H9 (cell line): ENCODE measurements at regions not wholly inside any gene's neighbourhood (a gene's known extent, or its start where the extent isn't known, plus 50 kb on each side); places are given as distances from the start of the nearest gene placed in this dataset.

Experiments used
- DNase-seq: peaks from one replicate; pipeline ENCODE4 v3.0.0-alpha.2; 2017
- H2AFZ ChIP-seq: one replicate; pipeline ENCODE4 v1.6.1; 2013; ENCODE audit warnings: mild to moderate bottlenecking, low read length, control low read depth, moderate library complexity
- H2AK5ac ChIP-seq: 2 replicates; pipeline ENCODE4 v1.6.1; 2013; ENCODE audit warnings: low read length, control low read depth, mixed read lengths; ENCODE audit not compliant: insufficient read length
- H2BK120ac ChIP-seq: one replicate; pipeline ENCODE4 v1.6.1; 2013; ENCODE audit warnings: low read depth, mild to moderate bottlenecking, low read length, control low read depth, inconsistent platforms; ENCODE audit not compliant: poor library complexity, severe bottlenecking
- H2BK12ac ChIP-seq: 2 replicates; pipeline ENCODE4 v1.6.1; 2013; ENCODE audit warnings: low read length, control low read depth, mixed read lengths, low read depth; ENCODE audit not compliant: insufficient read length
- H2BK15ac ChIP-seq: 2 replicates; pipeline ENCODE4 v1.6.1; 2013; ENCODE audit warnings: low read depth, low read length, control low read depth
- H2BK20ac ChIP-seq: one replicate; pipeline ENCODE4 v1.6.1; 2013; ENCODE audit warnings: low read depth, mild to moderate bottlenecking, low read length, control low read depth, inconsistent platforms; ENCODE audit not compliant: poor library complexity, severe bottlenecking
- H2BK5ac ChIP-seq: 2 replicates; pipeline ENCODE4 v1.6.1; 2013; ENCODE audit warnings: low read length, control low read depth, mixed read lengths; ENCODE audit not compliant: insufficient read length
- H3K14ac ChIP-seq: 2 replicates; pipeline ENCODE4 v1.6.1; 2013; ENCODE audit warnings: low read length, control low read depth; ENCODE audit not compliant: insufficient read depth
- H3K18ac ChIP-seq: 2 replicates; pipeline ENCODE4 v1.6.1; 2013; ENCODE audit warnings: low read depth, mild to moderate bottlenecking, mixed read lengths, low read length, control low read depth; ENCODE audit not compliant: insufficient read length
- H3K23ac ChIP-seq: 2 replicates; pipeline ENCODE4 v1.6.1; 2013; ENCODE audit warnings: low read length, control low read depth, mixed read lengths, low read depth; ENCODE audit not compliant: insufficient read length
- H3K23me2 ChIP-seq: 2 replicates; pipeline ENCODE4 v1.6.1; 2013; ENCODE audit warnings: low read depth, mild to moderate bottlenecking, mixed read lengths, low read length, control low read depth; ENCODE audit not compliant: insufficient read length, poor library complexity, severe bottlenecking
- H3K27ac ChIP-seq: 2 replicates; pipeline ENCODE4 v1.5.1; 2013; ENCODE audit warnings: low read length, control low read depth, mixed read lengths, low read depth; ENCODE audit not compliant: insufficient read length
- H3K27me3 ChIP-seq: 2 replicates; pipeline ENCODE4 v1.6.1; 2013; ENCODE audit warnings: low read length, control low read depth, inconsistent platforms; ENCODE audit not compliant: insufficient read depth
- H3K4ac ChIP-seq: 2 replicates; pipeline ENCODE4 v1.6.1; 2013; ENCODE audit warnings: low read depth, mild to moderate bottlenecking, control low read depth, inconsistent platforms, low read length, moderate library complexity
- H3K4me1 ChIP-seq: 2 replicates; pipeline ENCODE4 v1.6.1; 2013; ENCODE audit warnings: low read length, control low read depth, inconsistent platforms; ENCODE audit not compliant: insufficient read depth
- H3K4me2 ChIP-seq: 2 replicates; pipeline ENCODE4 v1.6.1; 2013; ENCODE audit warnings: low read length, control low read depth, mixed read lengths; ENCODE audit not compliant: insufficient read length, insufficient read depth
- H3K56ac ChIP-seq: 2 replicates; pipeline ENCODE4 v1.6.1; 2013; ENCODE audit warnings: low read depth, mild to moderate bottlenecking, mixed read lengths, low read length, control low read depth; ENCODE audit not compliant: insufficient read length
- H3K79me1 ChIP-seq: 2 replicates; pipeline ENCODE4 v1.6.1; 2013; ENCODE audit warnings: low read depth, mild to moderate bottlenecking, moderate library complexity, low read length, control low read depth, inconsistent platforms; ENCODE audit not compliant: insufficient read depth, poor library complexity, severe bottlenecking
- H3K79me2 ChIP-seq: 2 replicates; pipeline ENCODE4 v1.6.1; 2013; ENCODE audit warnings: low read length, control low read depth, inconsistent platforms; ENCODE audit not compliant: insufficient read depth
- H3K9ac ChIP-seq: 2 replicates; pipeline ENCODE4 v1.6.1; 2013; ENCODE audit warnings: low read length, control low read depth, mixed read lengths; ENCODE audit not compliant: insufficient read length; ENCODE audit errors: extremely low read depth
- H3K9me3 ChIP-seq: one replicate; pipeline ENCODE4 v1.6.1; 2013; ENCODE audit warnings: low read depth, low read length, inconsistent platforms; ENCODE audit not compliant: control insufficient read depth
- H3T11ph ChIP-seq: one replicate; pipeline ENCODE4 v1.6.1; 2013; ENCODE audit warnings: mild to moderate bottlenecking, low read length, control low read depth, inconsistent platforms
- H4K20me1 ChIP-seq: one replicate; pipeline ENCODE4 v1.6.1; 2013; ENCODE audit not compliant: control insufficient read depth, insufficient read length, insufficient read depth
- H4K5ac ChIP-seq: 2 replicates; pipeline ENCODE4 v1.6.1; 2013; ENCODE audit warnings: low read depth, mild to moderate bottlenecking, mixed read lengths, low read length, control low read depth; ENCODE audit not compliant: insufficient read length
- H4K8ac ChIP-seq: replicated peaks from 2 replicates; pipeline ENCODE4 v1.6.1; 2013; ENCODE audit warnings: low read length, control low read depth, mixed read lengths, low read depth; ENCODE audit not compliant: insufficient read length
- H4K91ac ChIP-seq: 2 replicates; pipeline ENCODE4 v1.6.1; 2013; ENCODE audit warnings: low read depth, mild to moderate bottlenecking, moderate library complexity, mixed read lengths, low read length, control low read depth; ENCODE audit not compliant: insufficient read length
- H3K27ac Mint-ChIP-seq, 3 experiments: 2 replicates in 2 of 3; 3 replicates in 1 of 3; pipeline ENCODE4 v1.8.0; 2020 to 2021; ENCODE audit warnings: mixed read lengths in 3 of 3, mild to moderate bottlenecking in 1 of 3, moderate library complexity in 1 of 3
- H3K27me3 Mint-ChIP-seq: 2 replicates; pipeline ENCODE4 v1.8.0; 2021; ENCODE audit warnings: low read depth, mild to moderate bottlenecking, moderate library complexity, mixed read lengths
- H3K36me3 Mint-ChIP-seq, 3 experiments: 2 replicates in 2 of 3; 3 replicates in 1 of 3; pipeline ENCODE4 v1.8.0; 2020 to 2021; ENCODE audit warnings: low read depth in 3 of 3, mixed read lengths in 3 of 3; ENCODE audit not compliant: insufficient read depth in 1 of 3
- H3K4me1 Mint-ChIP-seq, 2 experiments: 2 replicates each; pipeline ENCODE4 v1.8.0; 2020; ENCODE audit warnings: mixed read lengths in 2 of 2
- H3K4me3 Mint-ChIP-seq, 2 experiments: 2 replicates in 1 of 2; 3 replicates in 1 of 2; pipeline ENCODE4 v1.8.0; 2020 to 2021; ENCODE audit warnings: mild to moderate bottlenecking in 2 of 2, mixed read lengths in 2 of 2, moderate library complexity in 1 of 2
- H3K9me3 Mint-ChIP-seq, 2 experiments: 2 replicates in 1 of 2; 3 replicates in 1 of 2; pipeline ENCODE4 v1.8.0; 2020; ENCODE audit warnings: mild to moderate bottlenecking in 2 of 2, mixed read lengths in 2 of 2, moderate library complexity in 1 of 2
- CTCF ChIP-seq: fragments of 200-600 bp; sonication (generic); conservative IDR thresholded peaks from 3 replicates; pipeline ENCODE4 v1.8.0; 2021; ENCODE audit warnings: antibody characterized with exemption, mild to moderate bottlenecking
- WGBS: extraction: QIAGEN DNeasy Blood & Tissue Kit; methylation state at CpG from one replicate; pipeline ENCODE4 v1.1.7; 2013; ENCODE audit warnings: missing lambda C conversion rate, low lambda C conversion rate, mixed read lengths; ENCODE audit not compliant: insufficient read length; ENCODE audit errors: extremely low coverage; 5-methylcytosine and 5-hydroxymethylcytosine counted together

- H2BK12ac ChIP-seq, result no peak overlapping the region
- no peaks in the 10 kb centered on the region for H3K79me1 ChIP-seq
- H2AK5ac ChIP-seq, result no peak overlapping the region
- H3K4ac ChIP-seq, result no peak overlapping the region
- H3K27me3 Mint-ChIP-seq, result no peaks in the 10 kb centered on the region
- no peak overlapping the region for H3K23ac ChIP-seq
- WGBS, result no CpG with 5 or more reads among the region's 4 CpGs
- H3K27ac ChIP-seq, result no peak overlapping the region
- no peaks in the 10 kb centered on the region for H3K27me3 ChIP-seq
- no peak for DNase-seq
- no peak overlapping the region for H2AFZ ChIP-seq
- no peaks in the 10 kb centered on the region; a peak in 1 of 7 replicates for H3K36me3 Mint-ChIP-seq
- H3K56ac ChIP-seq, result no peak overlapping the region
- no peak overlapping the region for H2BK120ac ChIP-seq
- no peaks in the 10 kb centered on the region for H3K4me1 ChIP-seq
- no peak overlapping the region for H3K4me3 Mint-ChIP-seq
- no peak for TF ChIP-seq CTCF
- H3K9ac ChIP-seq, result no peak overlapping the region
- no peak overlapping the region; a peak in 1 of 7 replicates for H3K27ac Mint-ChIP-seq
- no peak overlapping the region for H4K8ac ChIP-seq
- no peak overlapping the region for H2BK20ac ChIP-seq
- H4K5ac ChIP-seq, result no peak overlapping the region
- no peaks in the 10 kb centered on the region for H3K9me3 Mint-ChIP-seq
- H4K91ac ChIP-seq, result no peak overlapping the region
- no peaks in the 10 kb centered on the region for H3K4me1 Mint-ChIP-seq
- no peak overlapping the region for H2BK15ac ChIP-seq
- H3K9me3 ChIP-seq, result no peaks in the 10 kb centered on the region
- H2BK5ac ChIP-seq, result no peak overlapping the region
- H3K14ac ChIP-seq, result no peak overlapping the region
- no peaks in the 10 kb centered on the region for H4K20me1 ChIP-seq
- H3K4me2 ChIP-seq, result no peak overlapping the region
- H3T11ph ChIP-seq, result no peak overlapping the region
- no peaks in the 10 kb centered on the region for H3K79me2 ChIP-seq
- H3K23me2 ChIP-seq, result no peaks in the 10 kb centered on the region
- H3K18ac ChIP-seq, result no peak overlapping the region
These were observed 113.6 kb downstream of the PDCL3 start for GRCh38 chr2:100676346-100676745.
